ENCODE measurements at regions not wholly inside any gene's neighbourhood (a gene's known extent, or its start where the extent isn't known, plus 50 kb on each side); places are given as distances from the start of the nearest gene placed in this dataset. TPM values are rescaled to one million over a fixed set of nuclear protein-coding genes. Genes with fewer than 3 reads are reported as not detected.

- Histone ChIP-seq H3K27ac (replicated peaks; ENCODE audit: low read length) (no peak overlapping the region), H2BK15ac (ENCODE audit: low read length) (no peak overlapping the region), H2AFZ (ENCODE audit: low read length) (no peak overlapping the region), H2BK5ac (ENCODE audit: low read length) (no peak overlapping the region), H3K9ac (ENCODE audit: low read depth, low read length, poor library complexity) (no peak overlapping the region), H3K27me3 (ENCODE audit: control insufficient read depth in 3 of 3, insufficient read depth in 3 of 3, low read depth in 1 of 3, low read length in 3 of 3) (no peaks in the 10 kb centered on the region), H3K4me2 (ENCODE audit: insufficient read depth, low read length, poor library complexity, severe bottlenecking) (no peak overlapping the region), H4K8ac (ENCODE audit: low read depth, low read length) (no peak overlapping the region), H3K9me3 (replicated peaks in 1 of 2; ENCODE audit: control insufficient read depth in 2 of 2, insufficient read depth in 1 of 2, low read depth in 1 of 2, low read length in 2 of 2) (no peaks in the 10 kb centered on the region), H3K36me3 (replicated peaks in 1 of 2; ENCODE audit: control insufficient read depth in 2 of 2, insufficient read depth in 2 of 2, low read length in 2 of 2) (no peaks in the 10 kb centered on the region), H2BK120ac (ENCODE audit: low read depth, low read length) (no peak overlapping the region), H3K4me1 (ENCODE audit: control insufficient read depth in 2 of 2, insufficient read depth in 1 of 2, low read depth in 1 of 2, low read length in 2 of 2) (peaks cover 0 to 2% of the 10 kb centered on the region in 2 donors), H3K14ac (ENCODE audit: low read length) (no peak overlapping the region), H2BK12ac (ENCODE audit: low read length) (no peak overlapping the region), H4K91ac (ENCODE audit: low read depth, low read length, poor library complexity) (no peak overlapping the region), H3K79me1 (ENCODE audit: low read depth, low read length) (no peaks in the 10 kb centered on the region), H2AK5ac (ENCODE audit: low read depth, low read length) (no peak overlapping the region), H3K4ac (ENCODE audit: low read length) (no peak overlapping the region), H3K23ac (ENCODE audit: low read depth, low read length, poor library complexity) (no peak overlapping the region), H3K4me3 (ENCODE audit: low read length in 2 of 2) (no peak overlapping the region), H3K18ac (ENCODE audit: low read length) (no peak overlapping the region)
- no CpG with 5 or more reads among the region's 3 CpGs for WGBS, 2 donors (ENCODE audit: extremely low coverage in 2 of 2, insufficient read length in 2 of 2, insufficient replicate concordance in 1 of 2)
- DNase-seq (ENCODE audit: low spot score), result no peak
Measured at GRCh38 chr16:9695152-9695551, 487.1 kb downstream of the GRIN2A start.

Small RNA genes in the stretch of these regions (small RNA-seq; reads per million reads assigned to genes)
- gene RNA5SP403 (ENCODE audit: insufficient read depth) (not detected), gene RNA5SP404 (ENCODE audit: insufficient read depth) (not detected)

Measured in neuronal stem cell (in vitro differentiated cells).